KOPT-K1 (cell line): ENCODE measurements at regions not wholly inside any gene's neighbourhood (a gene's known extent, or its start where the extent isn't known, plus 50 kb on each side); places are given as distances from the start of the nearest gene placed in this dataset.

Experiments
- H3K27ac ChIP-seq: fragments of 200-600 bp; sonication (generic); 2 replicates; pipeline ENCODE4 v1.5.1; 2016; ENCODE audit warnings: antibody characterized with exemption, mild to moderate bottlenecking, low read depth, low read length; ENCODE audit not compliant: poor library complexity, severe bottlenecking
- H3K36me3 ChIP-seq: fragments of 200-600 bp; sonication (generic); 2 replicates; pipeline ENCODE4 v1.5.1; 2017; ENCODE audit warnings: antibody characterized with exemption, mild to moderate bottlenecking, low read length, moderate library complexity; ENCODE audit not compliant: insufficient read depth
- H3K9me3 ChIP-seq: fragments of 200-600 bp; sonication (generic); 2 replicates; pipeline ENCODE4 v1.5.1; 2017; ENCODE audit warnings: antibody characterized with exemption, low read length, mild to moderate bottlenecking; ENCODE audit not compliant: insufficient read depth, poor library complexity, severe bottlenecking

GRCh38 chr2:196453613-196454047, 185.9 kb upstream of the CCDC150 start:
- Histone ChIP-seq H3K27ac (no peak overlapping the region), H3K36me3 (no peaks in the 10 kb centered on the region), H3K9me3 (peaks cover 4% of the 10 kb centered on the region)

- Histone ChIP-seq H3K36me3 (no peaks in the 10 kb centered on the region), H3K27ac (no peak overlapping the region), H3K9me3 (peaks cover 4% of the 10 kb centered on the region)
Observed at GRCh38 chr2:196454492-196454891, 185.0 kb upstream of the CCDC150 start.

- peaks cover 1% of the 10 kb centered on the region for H3K9me3 ChIP-seq
- H3K27ac ChIP-seq, result no peak overlapping the region
- H3K36me3 ChIP-seq, result no peaks in the 10 kb centered on the region
Observed at GRCh38 chr2:196459539-196459938, 180.0 kb upstream of the CCDC150 start.

GRCh38 chr2:196463706-196464105, 175.8 kb upstream of the CCDC150 start:
- Histone ChIP-seq H3K36me3 (no peaks in the 10 kb centered on the region), H3K27ac (no peak overlapping the region), H3K9me3 (no peaks in the 10 kb centered on the region)

- H3K36me3 ChIP-seq, result no peaks in the 10 kb centered on the region
- no peaks in the 10 kb centered on the region for H3K9me3 ChIP-seq
- H3K27ac ChIP-seq, result no peak overlapping the region
Observed at GRCh38 chr2:196464311-196464710, 175.2 kb upstream of the CCDC150 start.

- no peak overlapping the region for H3K27ac ChIP-seq
- no peaks in the 10 kb centered on the region for H3K36me3 ChIP-seq
- H3K9me3 ChIP-seq, result no peaks in the 10 kb centered on the region
Observed at GRCh38 chr2:196466581-196466980, 172.9 kb upstream of the CCDC150 start.

- Histone ChIP-seq H3K36me3 (no peaks in the 10 kb centered on the region), H3K27ac (no peak overlapping the region), H3K9me3 (no peaks in the 10 kb centered on the region)
Observed at GRCh38 chr2:196468394-196468793, 171.1 kb upstream of the CCDC150 start.

GRCh38 chr2:196473617-196474016, 165.9 kb upstream of the CCDC150 start:
- no peak overlapping the region for H3K27ac ChIP-seq
- H3K9me3 ChIP-seq, result no peaks in the 10 kb centered on the region
- no peaks in the 10 kb centered on the region for H3K36me3 ChIP-seq

GRCh38 chr2:196475611-196476010, 163.9 kb upstream of the CCDC150 start:
- no peaks in the 10 kb centered on the region for H3K36me3 ChIP-seq
- no peak overlapping the region for H3K27ac ChIP-seq
- H3K9me3 ChIP-seq, result no peaks in the 10 kb centered on the region

- no peaks in the 10 kb centered on the region for H3K36me3 ChIP-seq
- H3K27ac ChIP-seq, result no peak overlapping the region
- H3K9me3 ChIP-seq, result no peaks in the 10 kb centered on the region
Observed at GRCh38 chr2:196478588-196478987, 160.9 kb upstream of the CCDC150 start.

- H3K36me3 ChIP-seq, result no peaks in the 10 kb centered on the region
- no peak overlapping the region for H3K27ac ChIP-seq
- no peaks in the 10 kb centered on the region for H3K9me3 ChIP-seq
Observed at GRCh38 chr2:196479350-196479749, 160.2 kb upstream of the CCDC150 start.

- Histone ChIP-seq H3K9me3 (no peaks in the 10 kb centered on the region), H3K36me3 (no peaks in the 10 kb centered on the region), H3K27ac (no peak overlapping the region)
Observed at GRCh38 chr2:196480653-196481323, 158.7 kb upstream of the CCDC150 start.

GRCh38 chr2:196481324-196481697, 158.2 kb upstream of the CCDC150 start:
- Histone ChIP-seq H3K27ac (no peak overlapping the region), H3K36me3 (no peaks in the 10 kb centered on the region), H3K9me3 (no peaks in the 10 kb centered on the region)

GRCh38 chr2:196482119-196483065, 157.1 kb upstream of the CCDC150 start:
- Histone ChIP-seq H3K9me3 (no peaks in the 10 kb centered on the region), H3K27ac (no peak overlapping the region)

GRCh38 chr2:196486146-196486545, 153.4 kb upstream of the CCDC150 start:
- no peaks in the 10 kb centered on the region for H3K9me3 ChIP-seq
- H3K36me3 ChIP-seq, result no peaks in the 10 kb centered on the region
- no peak overlapping the region for H3K27ac ChIP-seq

More at GRCh38 chr2:196482119-196483065, 157.1 kb upstream of the CCDC150 start:
- H3K36me3 ChIP-seq, result no peaks in the 10 kb centered on the region
